ENCODE measurements at regions not wholly inside any gene's neighbourhood (a gene's known extent, or its start where the extent isn't known, plus 50 kb on each side); places are given as distances from the start of the nearest gene placed in this dataset.

GRCh38 chr17:52828621-52829020 is 670.1 kb upstream of the CA10 start:
- no peak for TF ChIP-seq EZH2 (IDR thresholded peaks at IDR 0.05; ENCODE audit: low read depth)
- TF ChIP-seq, protein P1, sequence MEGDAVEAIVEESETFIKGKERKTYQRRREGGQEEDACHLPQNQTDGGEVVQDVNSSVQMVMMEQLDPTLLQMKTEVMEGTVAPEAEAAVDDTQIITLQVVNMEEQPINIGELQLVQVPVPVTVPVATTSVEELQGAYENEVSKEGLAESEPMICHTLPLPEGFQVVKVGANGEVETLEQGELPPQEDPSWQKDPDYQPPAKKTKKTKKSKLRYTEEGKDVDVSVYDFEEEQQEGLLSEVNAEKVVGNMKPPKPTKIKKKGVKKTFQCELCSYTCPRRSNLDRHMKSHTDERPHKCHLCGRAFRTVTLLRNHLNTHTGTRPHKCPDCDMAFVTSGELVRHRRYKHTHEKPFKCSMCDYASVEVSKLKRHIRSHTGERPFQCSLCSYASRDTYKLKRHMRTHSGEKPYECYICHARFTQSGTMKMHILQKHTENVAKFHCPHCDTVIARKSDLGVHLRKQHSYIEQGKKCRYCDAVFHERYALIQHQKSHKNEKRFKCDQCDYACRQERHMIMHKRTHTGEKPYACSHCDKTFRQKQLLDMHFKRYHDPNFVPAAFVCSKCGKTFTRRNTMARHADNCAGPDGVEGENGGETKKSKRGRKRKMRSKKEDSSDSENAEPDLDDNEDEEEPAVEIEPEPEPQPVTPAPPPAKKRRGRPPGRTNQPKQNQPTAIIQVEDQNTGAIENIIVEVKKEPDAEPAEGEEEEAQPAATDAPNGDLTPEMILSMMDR (conservative IDR thresholded peaks at IDR 0.05), result no peak
- H3K9me2 ChIP-seq (ENCODE audit: insufficient read depth), result no peaks in the 10 kb centered on the region
- intact Hi-C loops (cut with micrococcal nuclease; ENCODE audit: unreplicated experiment), result no loop called here
- ChIA-PET CTCF (no interaction called here), POLR2A (ENCODE audit: unreplicated experiment) (no interaction called here)
- H3K36me3 ChIP-seq (ENCODE audit: low read depth), result no peaks in the 10 kb centered on the region
- no peak overlapping the region for H3K27ac ChIP-seq
- H3K4me1 ChIP-seq (replicated peaks; ENCODE audit: insufficient read depth), result no peaks in the 10 kb centered on the region
- peak in 1 of 2 experiments; percentile 60 for DNase-seq
- H2AFZ ChIP-seq, result peak overlapping the region; percentile 79
- H3F3A ChIP-seq (ENCODE audit: insufficient read depth, low read depth), result no peaks in the 10 kb centered on the region
- H3K4me2 ChIP-seq, result peak overlapping the region; percentile 59
- H3K27me3 ChIP-seq (ENCODE audit: insufficient read depth, low read depth), result no peaks in the 10 kb centered on the region
- H3K4me3 ChIP-seq, result peak overlapping the region; percentile 56
- peaks cover 6% of the 10 kb centered on the region; the same call in 1 of the 2 replicates for H3K9me3 ChIP-seq (ENCODE audit: insufficient read depth, low read depth)
- no peaks in the 10 kb centered on the region for H4K20me1 ChIP-seq (ENCODE audit: insufficient read depth)
- no peaks in the 10 kb centered on the region for H3K79me2 ChIP-seq (ENCODE audit: low read depth)
- no TSS peak for BruUV-seq (replicated peaks)

- Histone ChIP-seq H2AFZ (no peak overlapping the region), H3K27ac (no peak overlapping the region), H3K27me3 (ENCODE audit: insufficient read depth, low read depth) (no peaks in the 10 kb centered on the region), H4K20me1 (ENCODE audit: insufficient read depth) (no peaks in the 10 kb centered on the region), H3K9me2 (ENCODE audit: insufficient read depth) (no peaks in the 10 kb centered on the region), H3K9me3 (ENCODE audit: insufficient read depth, low read depth) (peaks cover 6% of the 10 kb centered on the region; the same call in 1 of the 2 replicates), H3K4me3 (peak overlapping the region; percentile 29; the same call in 1 of the 2 replicates), H3K4me2 (peak overlapping the region; percentile 59), H3K4me1 (replicated peaks; ENCODE audit: insufficient read depth) (no peaks in the 10 kb centered on the region), H3F3A (ENCODE audit: insufficient read depth, low read depth) (no peaks in the 10 kb centered on the region), H3K36me3 (ENCODE audit: low read depth) (no peaks in the 10 kb centered on the region), H3K79me2 (ENCODE audit: low read depth) (no peaks in the 10 kb centered on the region)
- peak in 1 of 2 experiments; percentile 65 for DNase-seq
- ChIA-PET POLR2A (ENCODE audit: unreplicated experiment) (no interaction called here), CTCF (no interaction called here)
- TF ChIP-seq EZH2 (IDR thresholded peaks at IDR 0.05; ENCODE audit: low read depth), result no peak
- TF ChIP-seq, protein P1 (conservative IDR thresholded peaks at IDR 0.05), result no peak
- no TSS peak for BruUV-seq (replicated peaks)
- intact Hi-C loops (cut with micrococcal nuclease; ENCODE audit: unreplicated experiment), result no loop called here
These were observed 669.0 kb upstream of the CA10 start for GRCh38 chr17:52827526-52827925.

- Histone ChIP-seq H3K36me3 (ENCODE audit: low read depth) (no peaks in the 10 kb centered on the region), H3F3A (ENCODE audit: insufficient read depth, low read depth) (no peaks in the 10 kb centered on the region), H3K4me2 (no peak overlapping the region), H3K9me3 (ENCODE audit: insufficient read depth, low read depth) (no peaks in the 10 kb centered on the region; the same call in 1 of the 2 replicates), H3K79me2 (ENCODE audit: low read depth) (no peaks in the 10 kb centered on the region), H3K4me1 (replicated peaks; ENCODE audit: insufficient read depth) (no peaks in the 10 kb centered on the region), H4K20me1 (ENCODE audit: insufficient read depth) (no peaks in the 10 kb centered on the region), H3K27me3 (ENCODE audit: insufficient read depth, low read depth) (no peaks in the 10 kb centered on the region), H3K4me3 (no peak overlapping the region), H3K9me2 (ENCODE audit: insufficient read depth) (no peaks in the 10 kb centered on the region), H3K27ac (no peak overlapping the region), H2AFZ (no peak overlapping the region)
- no peak for TF ChIP-seq EZH2 (IDR thresholded peaks at IDR 0.05; ENCODE audit: low read depth)
- TF ChIP-seq, protein P1 (conservative IDR thresholded peaks at IDR 0.05), result no peak
- intact Hi-C loops (cut with micrococcal nuclease; ENCODE audit: unreplicated experiment), result no loop called here
- no TSS peak for BruUV-seq (replicated peaks)
- CTCF ChIA-PET, result no interaction called here
- POLR2A ChIA-PET (ENCODE audit: unreplicated experiment), result interaction anchor here (0.7 kb wide), 1 partner anchor 112 kb away, joined by 5 read pairs; no protein-coding TSS in a partner anchor
- DNase-seq, result no peak
These were observed 666.0 kb upstream of the CA10 start for GRCh38 chr17:52824542-52824941.
